Astrocyte (in vitro differentiated cells and primary cell): ENCODE measurements at regions not wholly inside any gene's neighbourhood (a gene's known extent, or its start where the extent isn't known, plus 50 kb on each side); places are given as distances from the start of the nearest gene placed in this dataset.

Source experiments
- DNase-seq: peaks from one replicate; pipeline ENCODE4 v3.0.0-alpha.2; 2010; ENCODE audit warnings: low read depth
- FAIRE-seq: peaks from 2 replicates; lab custom pipeline; 2011; peaks lifted over from hg19 to GRCh38; lab: Jason Lieb, UNC
- H2AFZ ChIP-seq: 2 replicates; pipeline ENCODE4 v1.6.0; 2012; ENCODE audit warnings: low read depth, low read length, inconsistent platforms
- H3K27ac ChIP-seq: 2 replicates; pipeline ENCODE4 v1.5.1; 2011; ENCODE audit warnings: low read depth, low read length, inconsistent platforms
- H3K27me3 ChIP-seq: 2 replicates; pipeline ENCODE4 v1.6.0; 2011; ENCODE audit warnings: low read length, inconsistent platforms; ENCODE audit not compliant: insufficient read depth
- H3K36me3 ChIP-seq: 2 replicates; pipeline ENCODE4 v1.5.1; 2011; ENCODE audit warnings: low read length, inconsistent platforms; ENCODE audit not compliant: insufficient read depth
- H3K4me1 ChIP-seq: 2 replicates; pipeline ENCODE4 v1.5.1; 2011; ENCODE audit warnings: low read length, inconsistent platforms; ENCODE audit not compliant: insufficient read depth
- H3K4me2 ChIP-seq: 2 replicates; pipeline ENCODE4 v1.6.0; 2012; ENCODE audit warnings: low read length, inconsistent platforms
- H3K4me3 ChIP-seq: 2 replicates; pipeline ENCODE4 v1.5.1; 2011; ENCODE audit warnings: low read depth, mild to moderate bottlenecking, low read length, inconsistent platforms; ENCODE audit not compliant: insufficient read depth
- H3K79me2 ChIP-seq: 2 replicates; pipeline ENCODE4 v1.6.0; 2012; ENCODE audit warnings: mild to moderate bottlenecking, low read length, inconsistent platforms; ENCODE audit not compliant: insufficient read depth
- H3K9ac ChIP-seq: 2 replicates; pipeline ENCODE4 v1.6.0; 2012; ENCODE audit warnings: mild to moderate bottlenecking, low read length, inconsistent platforms
- H3K9me3 ChIP-seq: 2 replicates; pipeline ENCODE4 v1.5.1; 2012; ENCODE audit warnings: low read depth, mild to moderate bottlenecking, low read length, inconsistent platforms; ENCODE audit not compliant: insufficient read depth
- H4K20me1 ChIP-seq: 2 replicates; pipeline ENCODE4 v1.6.0; 2012; ENCODE audit warnings: low read length, inconsistent platforms; ENCODE audit not compliant: insufficient read depth
- H3K27ac Mint-ChIP-seq: one replicate; pipeline ENCODE4 v1.8.0; 2021; ENCODE audit warnings: mild to moderate bottlenecking, mixed read lengths; ENCODE audit not compliant: unreplicated experiment
- H3K27me3 Mint-ChIP-seq: one replicate; pipeline ENCODE4 v1.8.0; 2021; ENCODE audit warnings: low read depth, mixed read lengths; ENCODE audit not compliant: unreplicated experiment
- H3K36me3 Mint-ChIP-seq: one replicate; pipeline ENCODE4 v1.8.0; 2021; ENCODE audit warnings: low read depth, mixed read lengths; ENCODE audit not compliant: unreplicated experiment
- H3K4me1 Mint-ChIP-seq: one replicate; pipeline ENCODE4 v1.8.0; 2021; ENCODE audit warnings: low read depth, mixed read lengths; ENCODE audit not compliant: unreplicated experiment
- H3K4me3 Mint-ChIP-seq: one replicate; pipeline ENCODE4 v1.8.0; 2021; ENCODE audit warnings: mild to moderate bottlenecking, moderate library complexity, mixed read lengths; ENCODE audit not compliant: unreplicated experiment
- H3K9me3 Mint-ChIP-seq: one replicate; pipeline ENCODE4 v1.8.0; 2021; ENCODE audit warnings: mild to moderate bottlenecking, mixed read lengths; ENCODE audit not compliant: unreplicated experiment
- EZH2 ChIP-seq: IDR thresholded peaks from 2 replicates; pipeline ENCODE4 v1.6.1; 2012; ENCODE audit warnings: mild to moderate bottlenecking, low read length, inconsistent platforms; ENCODE audit not compliant: insufficient read depth
- TF ChIP-seq, protein P1 (sequence below): IDR thresholded peaks from 2 replicates; pipeline ENCODE4 v1.5.1; 2011; ENCODE audit warnings: low read depth, mild to moderate bottlenecking, inconsistent platforms, low read length, moderate library complexity; ENCODE audit not compliant: insufficient read depth

- Histone ChIP-seq H3K27me3 (no peaks in the 10 kb centered on the region), H3K9ac (no peak overlapping the region), H3K4me3 (no peak overlapping the region), H3K27ac (no peak overlapping the region), H3K4me2 (no peak overlapping the region), H3K79me2 (no peaks in the 10 kb centered on the region), H3K4me1 (no peaks in the 10 kb centered on the region), H2AFZ (peak overlapping the region; percentile 19), H3K9me3 (no peaks in the 10 kb centered on the region), H3K36me3 (no peaks in the 10 kb centered on the region), H4K20me1 (no peaks in the 10 kb centered on the region)
- H3K27me3 Mint-ChIP-seq, result no peaks in the 10 kb centered on the region
- H3K27ac Mint-ChIP-seq, result no peak overlapping the region
- H3K36me3 Mint-ChIP-seq, result no peaks in the 10 kb centered on the region
- no peaks in the 10 kb centered on the region for H3K4me1 Mint-ChIP-seq
- TF ChIP-seq, protein P1, sequence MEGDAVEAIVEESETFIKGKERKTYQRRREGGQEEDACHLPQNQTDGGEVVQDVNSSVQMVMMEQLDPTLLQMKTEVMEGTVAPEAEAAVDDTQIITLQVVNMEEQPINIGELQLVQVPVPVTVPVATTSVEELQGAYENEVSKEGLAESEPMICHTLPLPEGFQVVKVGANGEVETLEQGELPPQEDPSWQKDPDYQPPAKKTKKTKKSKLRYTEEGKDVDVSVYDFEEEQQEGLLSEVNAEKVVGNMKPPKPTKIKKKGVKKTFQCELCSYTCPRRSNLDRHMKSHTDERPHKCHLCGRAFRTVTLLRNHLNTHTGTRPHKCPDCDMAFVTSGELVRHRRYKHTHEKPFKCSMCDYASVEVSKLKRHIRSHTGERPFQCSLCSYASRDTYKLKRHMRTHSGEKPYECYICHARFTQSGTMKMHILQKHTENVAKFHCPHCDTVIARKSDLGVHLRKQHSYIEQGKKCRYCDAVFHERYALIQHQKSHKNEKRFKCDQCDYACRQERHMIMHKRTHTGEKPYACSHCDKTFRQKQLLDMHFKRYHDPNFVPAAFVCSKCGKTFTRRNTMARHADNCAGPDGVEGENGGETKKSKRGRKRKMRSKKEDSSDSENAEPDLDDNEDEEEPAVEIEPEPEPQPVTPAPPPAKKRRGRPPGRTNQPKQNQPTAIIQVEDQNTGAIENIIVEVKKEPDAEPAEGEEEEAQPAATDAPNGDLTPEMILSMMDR, result peak; percentile 54
- TF ChIP-seq EZH2, result no peak
- DNase-seq (peak; percentile 28), FAIRE-seq (no peak)
- no peaks in the 10 kb centered on the region for H3K9me3 Mint-ChIP-seq
- no peak overlapping the region for H3K4me3 Mint-ChIP-seq
Measured at GRCh38 chr12:74365178-74365964, 172.3 kb upstream of the ATXN7L3B start.

GRCh38 chr12:74370608-74371216, 166.9 kb upstream of the ATXN7L3B start:
- Mint-ChIP-seq H3K4me1 (no peaks in the 10 kb centered on the region), H3K27me3 (no peaks in the 10 kb centered on the region), H3K36me3 (no peaks in the 10 kb centered on the region), H3K27ac (no peak overlapping the region), H3K4me3 (no peak overlapping the region), H3K9me3 (no peaks in the 10 kb centered on the region)
- H3K4me3 ChIP-seq, result no peak overlapping the region
- DNase-seq (peak; percentile 66), FAIRE-seq (no peak)
- no peaks in the 10 kb centered on the region for H3K79me2 ChIP-seq
- no peaks in the 10 kb centered on the region for H4K20me1 ChIP-seq
- no peaks in the 10 kb centered on the region for H3K9me3 ChIP-seq
- no peak overlapping the region for H3K9ac ChIP-seq
- no peaks in the 10 kb centered on the region for H3K36me3 ChIP-seq
- H3K4me2 ChIP-seq, result no peak overlapping the region
- no peak for TF ChIP-seq EZH2
- TF ChIP-seq, protein P1, result no peak
- H3K27me3 ChIP-seq, result no peaks in the 10 kb centered on the region
- H3K27ac ChIP-seq, result no peak overlapping the region
- H2AFZ ChIP-seq, result no peak overlapping the region
- H3K4me1 ChIP-seq, result no peaks in the 10 kb centered on the region

GRCh38 chr12:74379114-74379513, 158.5 kb upstream of the ATXN7L3B start:
- H3K27ac Mint-ChIP-seq, result no peak overlapping the region
- FAIRE-seq (no peak), DNase-seq (no peak)
- no peaks in the 10 kb centered on the region for H3K36me3 Mint-ChIP-seq
- H3K79me2 ChIP-seq, result no peaks in the 10 kb centered on the region
- no peaks in the 10 kb centered on the region for H4K20me1 ChIP-seq
- no peak for TF ChIP-seq EZH2
- TF ChIP-seq, protein P1, result no peak
- no peaks in the 10 kb centered on the region for H3K9me3 ChIP-seq
- no peak overlapping the region for H3K4me2 ChIP-seq
- no peaks in the 10 kb centered on the region for H3K9me3 Mint-ChIP-seq
- H2AFZ ChIP-seq, result no peak overlapping the region
- no peaks in the 10 kb centered on the region for H3K36me3 ChIP-seq
- no peaks in the 10 kb centered on the region for H3K27me3 Mint-ChIP-seq
- H3K9ac ChIP-seq, result no peak overlapping the region
- no peak overlapping the region for H3K4me3 Mint-ChIP-seq
- no peak overlapping the region for H3K4me3 ChIP-seq
- no peaks in the 10 kb centered on the region for H3K27me3 ChIP-seq
- H3K4me1 ChIP-seq, result no peaks in the 10 kb centered on the region
- H3K4me1 Mint-ChIP-seq, result no peaks in the 10 kb centered on the region
- H3K27ac ChIP-seq, result no peak overlapping the region
